GM19372 (cell line): ENCODE measurements at regions not wholly inside any gene's neighbourhood (a gene's known extent, or its start where the extent isn't known, plus 50 kb on each side); places are given as distances from the start of the nearest gene placed in this dataset.
"Not testable (repeated sequence)": the region's sequence is repeated elsewhere in the genome, so short reads cannot be mapped to it uniquely, and the experiment has no call there.

Experiments
- ATAC-seq: cut with Tn5 transposase; IDR thresholded peaks from one replicate; pipeline ENCODE4 v1.9.1; 2021; ENCODE audit warnings: mild to moderate bottlenecking, low read depth, moderate library complexity; ENCODE audit not compliant: unreplicated experiment

- ATAC-seq = no peak
These were observed 456.5 kb downstream of the EPHA7 start for GRCh38 chr6:92962846-92963245.

- ATAC-seq = not testable (repeated sequence)
These were observed 467.2 kb downstream of the EPHA7 start for GRCh38 chr6:92952111-92952510.

GRCh38 chr6:92945799-92946198 is 473.6 kb downstream of the EPHA7 start:
- ATAC-seq = no peak

DNA sequence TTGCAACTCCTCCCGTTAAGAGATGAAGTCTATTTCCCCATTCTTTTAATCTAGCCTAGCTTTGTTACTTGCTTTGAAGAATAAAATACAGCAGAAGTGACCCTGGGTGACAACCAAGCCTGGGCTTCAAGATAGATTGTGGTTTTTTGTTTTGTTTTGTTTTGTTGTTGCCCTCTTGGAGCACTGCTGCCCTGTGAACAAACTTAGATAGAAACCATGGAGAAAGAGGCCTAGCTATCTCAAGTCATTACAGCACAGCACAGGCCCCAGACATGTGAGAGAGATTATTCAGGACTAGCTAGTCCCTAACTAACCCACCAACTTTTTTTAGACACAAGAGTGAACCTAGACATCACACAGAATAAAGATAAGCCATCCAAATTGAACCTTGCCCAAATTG is 475.2 kb downstream of the EPHA7 start:
- ATAC-seq = no peak

DNA sequence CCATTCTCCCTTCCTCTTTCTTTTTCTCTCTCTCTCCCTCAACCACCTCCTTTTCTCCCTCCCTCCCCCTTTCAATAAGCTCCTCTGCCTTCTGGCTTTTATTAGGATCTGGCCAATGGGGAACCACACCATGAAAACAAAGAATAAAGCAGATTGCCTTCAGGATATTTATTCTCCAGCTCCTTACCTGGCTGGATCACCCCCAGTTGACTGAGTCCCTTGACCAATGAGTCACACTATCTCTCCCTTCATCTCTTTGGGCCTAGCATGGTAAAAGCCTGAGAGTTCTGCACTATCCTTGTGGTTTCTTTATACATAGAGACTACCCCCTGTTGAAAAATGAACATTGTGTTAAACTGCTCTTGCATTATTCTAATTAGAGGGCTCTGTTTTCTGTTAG is 476.8 kb downstream of the EPHA7 start:
- ATAC-seq = no peak

DNA sequence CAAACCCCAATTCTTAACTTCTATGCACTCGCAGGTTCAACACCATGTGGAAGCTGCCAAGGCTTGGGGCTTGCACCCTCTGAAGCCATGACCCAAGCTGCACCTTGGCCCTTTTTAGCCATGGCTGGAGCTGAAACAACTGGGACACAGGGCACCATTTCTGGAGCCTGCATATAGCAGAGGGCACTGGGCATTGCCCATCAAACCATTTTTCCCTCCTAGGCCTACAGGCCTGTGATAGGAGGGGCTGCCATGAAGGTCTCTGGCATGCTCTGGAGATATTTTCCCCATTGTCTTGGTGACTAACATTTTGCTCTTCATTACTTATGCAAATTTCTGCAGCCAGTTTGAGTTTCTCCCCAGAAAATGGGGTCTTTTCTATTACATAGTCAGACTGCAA is 484.7 kb downstream of the EPHA7 start:
- no peak for ATAC-seq

- ATAC-seq = no peak
These were observed 489.2 kb downstream of the EPHA7 start for GRCh38 chr6:92930171-92930570.

GRCh38 chr6:92922216-92922806 is 497.0 kb downstream of the EPHA7 start:
- ATAC-seq = no peak

DNA sequence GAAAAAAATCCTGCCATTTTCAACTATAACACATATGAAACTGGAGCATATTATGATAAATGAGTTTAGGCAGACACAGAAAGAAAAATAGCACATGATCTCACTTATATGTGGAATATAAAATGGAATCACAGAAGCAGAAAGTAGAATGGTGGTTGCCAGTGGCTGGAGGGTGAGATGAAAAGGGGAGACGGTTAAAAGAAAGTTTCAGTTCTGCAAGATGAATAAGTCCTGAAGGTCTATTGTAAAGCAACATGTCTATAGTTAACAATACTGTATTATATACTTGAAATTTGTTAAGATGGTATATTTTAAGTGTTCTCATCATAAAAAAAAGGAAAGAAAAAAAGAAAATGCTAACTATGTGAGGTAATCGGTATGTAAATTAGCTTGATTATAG is 503.9 kb downstream of the EPHA7 start:
- no peak for ATAC-seq

- ATAC-seq = no peak
These were observed 508.1 kb downstream of the EPHA7 start for GRCh38 chr6:92911301-92911700.

- ATAC-seq = no peak
These were observed 508.7 kb downstream of the EPHA7 start for GRCh38 chr6:92910646-92911045.

- no peak for ATAC-seq
These were observed 513.0 kb downstream of the EPHA7 start for GRCh38 chr6:92906385-92906784.

DNA sequence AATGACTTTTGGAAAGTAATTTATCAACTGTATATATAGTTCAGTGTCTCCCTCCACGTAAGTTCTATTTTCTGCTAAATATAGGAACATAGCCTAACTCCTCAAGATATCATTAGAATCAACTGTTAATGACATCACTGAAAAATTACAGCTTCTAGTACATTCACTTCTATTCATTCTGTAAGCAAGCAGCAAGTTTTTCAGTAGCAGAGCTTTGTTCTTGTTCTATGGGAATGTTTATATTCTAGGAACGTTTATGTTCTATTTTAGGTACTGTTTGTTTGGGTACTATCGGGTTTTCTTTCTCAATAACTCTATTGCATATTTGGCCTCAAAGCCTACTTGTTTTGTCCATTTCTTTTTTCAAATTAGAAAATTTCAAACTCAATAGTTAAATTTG is 525.6 kb downstream of the EPHA7 start:
- no peak for ATAC-seq

DNA sequence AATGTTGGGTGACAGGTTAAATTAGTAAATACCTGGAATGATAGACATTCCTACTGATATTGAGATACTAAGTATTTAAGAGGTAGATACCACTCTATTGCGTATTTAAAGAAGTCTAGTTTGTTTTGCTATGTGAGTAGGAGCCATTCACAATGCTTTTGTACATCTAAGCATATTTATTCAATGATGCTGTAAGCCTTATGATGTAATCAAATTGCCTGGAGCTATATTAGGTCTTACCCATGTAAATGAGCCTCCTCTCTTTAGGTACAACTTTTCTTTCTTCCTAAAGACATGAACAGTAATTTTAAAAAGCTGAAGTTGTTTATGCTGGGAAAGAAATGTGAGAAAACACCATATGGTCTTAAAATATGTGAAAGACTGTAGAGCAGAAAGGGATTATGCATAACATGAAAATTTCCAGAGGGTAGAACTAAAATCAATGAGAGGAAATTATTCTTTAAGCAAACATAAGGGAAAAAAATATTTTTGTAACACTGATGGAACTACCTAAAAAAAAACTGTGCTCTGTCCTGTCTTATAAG is 526.7 kb downstream of the EPHA7 start:
- ATAC-seq = no peak

GRCh38 chr6:92888316-92888715 is 531.0 kb downstream of the EPHA7 start:
- no peak for ATAC-seq

GRCh38 chr6:92887871-92888270 is 531.5 kb downstream of the EPHA7 start:
- ATAC-seq = no peak

DNA sequence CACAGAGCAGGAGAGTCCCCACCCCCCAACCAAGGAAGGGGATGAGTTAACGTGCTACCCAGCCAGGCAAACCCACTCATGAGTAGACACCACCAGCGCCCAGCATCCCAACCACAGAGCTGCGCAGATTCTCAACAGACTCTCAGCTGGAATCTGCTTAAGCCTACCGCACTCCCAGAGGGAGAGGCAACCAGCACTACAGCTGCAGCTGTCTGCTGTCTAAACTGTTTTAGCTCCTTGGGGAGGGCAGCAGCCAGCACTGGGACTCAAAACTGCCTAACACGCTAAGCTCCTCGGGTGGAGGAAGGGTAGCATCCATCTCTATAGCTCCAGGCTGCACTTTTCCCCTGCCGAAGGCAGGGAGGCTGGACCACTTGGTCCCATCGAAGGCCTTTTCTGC is 539.8 kb downstream of the EPHA7 start:
- ATAC-seq = no peak

DNA sequence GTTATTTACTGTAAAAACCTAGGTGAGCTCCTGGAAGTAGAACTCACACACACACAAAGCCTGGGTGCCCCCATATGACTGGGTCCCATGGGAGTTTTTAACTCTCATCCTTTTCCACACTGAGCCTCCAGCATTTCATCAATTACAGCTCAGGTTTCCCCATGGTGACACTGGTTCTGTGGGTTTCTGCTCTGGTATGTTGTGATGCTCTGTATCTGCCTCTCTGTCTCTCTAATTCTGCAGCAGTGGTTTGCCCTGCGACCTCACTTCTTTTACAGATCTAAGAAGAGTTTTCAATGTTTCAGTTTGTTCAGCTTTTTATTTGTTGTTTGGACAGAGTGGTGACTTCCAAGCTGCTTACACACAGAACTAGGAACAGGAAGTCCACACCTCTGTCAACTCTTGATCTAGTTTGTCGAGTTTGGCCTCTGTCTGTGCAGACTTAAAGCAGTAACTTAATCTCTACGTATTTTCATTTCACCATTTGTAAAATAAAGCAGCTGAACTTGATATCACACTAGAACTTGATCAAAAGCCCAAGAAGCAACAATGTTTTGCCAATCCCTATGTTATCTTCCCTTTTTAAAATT is 554.3 kb downstream of the EPHA7 start:
- no peak for ATAC-seq

DNA sequence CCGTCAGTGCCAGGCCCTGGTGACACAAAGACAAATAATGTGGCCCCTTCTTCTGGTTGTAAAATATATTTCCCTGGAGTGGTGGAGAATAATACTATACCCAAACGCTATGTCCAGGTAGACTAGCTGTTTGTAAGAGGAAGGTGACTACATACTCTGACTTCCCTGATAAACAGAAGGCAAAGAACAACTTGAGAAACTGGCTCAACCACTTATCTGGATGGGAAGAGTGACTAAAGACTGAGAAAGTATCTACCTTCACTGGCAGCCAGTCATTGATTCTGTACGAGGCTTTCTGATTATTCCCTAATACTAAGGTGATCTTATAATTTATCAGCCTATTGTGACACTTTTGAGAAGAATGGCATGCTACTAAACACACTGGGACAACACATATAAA is 569.7 kb downstream of the EPHA7 start:
- no peak for ATAC-seq

GRCh38 chr6:92848901-92849300 is 570.5 kb downstream of the EPHA7 start:
- no peak for ATAC-seq

GRCh38 chr6:92848459-92848858 is 570.9 kb downstream of the EPHA7 start:
- no peak for ATAC-seq

GRCh38 chr6:92847988-92848387 is 571.4 kb downstream of the EPHA7 start:
- no peak for ATAC-seq
